HUDEP-2 (cell line): ENCODE measurements at regions not wholly inside any gene's neighbourhood (a gene's known extent, or its start where the extent isn't known, plus 50 kb on each side); places are given as distances from the start of the nearest gene placed in this dataset.

ENCODE experiments used
- DNase-seq, 76 experiments: peaks; one replicate each; lab custom pipeline; 2025; ENCODE audit not compliant: unreplicated experiment in 76 of 76; lab: John Stamatoyannopoulos, UW

GRCh38 chr4:141395919-141396318, 175.2 kb downstream of the ZNF330 start:
- DNase-seq: no peak

GRCh38 chr4:141402712-141403111, 182.0 kb downstream of the ZNF330 start:
- DNase-seq: no peak

GRCh38 chr4:141403782-141404181, 183.1 kb downstream of the ZNF330 start:
- DNase-seq: no peak

- no peak for DNase-seq
Measured at GRCh38 chr4:141406237-141406636, 185.5 kb downstream of the ZNF330 start.

- DNase-seq: no peak
Measured at GRCh38 chr4:141409556-141409955, 188.9 kb downstream of the ZNF330 start.

GRCh38 chr4:141410839-141411238, 190.1 kb downstream of the ZNF330 start:
- no peak for DNase-seq

- DNase-seq: no peak
Measured at GRCh38 chr4:141411936-141412335, 191.2 kb downstream of the ZNF330 start.

GRCh38 chr4:141413366-141413765, 192.7 kb downstream of the ZNF330 start:
- DNase-seq: no peak

- DNase-seq: no peak
Measured at GRCh38 chr4:141415651-141416050, 195.0 kb downstream of the ZNF330 start.

GRCh38 chr4:141416219-141416618, 195.5 kb downstream of the ZNF330 start:
- no peak for DNase-seq

- no peak for DNase-seq
Measured at GRCh38 chr4:141416677-141417363, 196.1 kb downstream of the ZNF330 start.

GRCh38 chr4:141417387-141417786, 196.7 kb downstream of the ZNF330 start:
- DNase-seq: no peak

- no peak for DNase-seq
Measured at GRCh38 chr4:141425124-141425523, 204.4 kb downstream of the ZNF330 start.

GRCh38 chr4:141427726-141428296, 207.1 kb downstream of the ZNF330 start:
- DNase-seq: no peak

- no peak for DNase-seq
Measured at GRCh38 chr4:141429933-141430332, 206.4 kb upstream of the IL15 start.

- no peak for DNase-seq
Measured at GRCh38 chr4:141430686-141431085, 205.7 kb upstream of the IL15 start.

- no peak for DNase-seq
Measured at GRCh38 chr4:141432000-141432712, 204.2 kb upstream of the IL15 start.

- DNase-seq: no peak
Measured at GRCh38 chr4:141435446-141436225, 200.7 kb upstream of the IL15 start.

GRCh38 chr4:141439223-141439622, 197.2 kb upstream of the IL15 start:
- DNase-seq: no peak

- DNase-seq: no peak
Measured at GRCh38 chr4:141447761-141448160, 188.6 kb upstream of the IL15 start.

- no peak for DNase-seq
Measured at GRCh38 chr4:141448490-141448889, 187.9 kb upstream of the IL15 start.
